TTC549 (cell line): ENCODE measurements at regions not wholly inside any gene's neighbourhood (a gene's known extent, or its start where the extent isn't known, plus 50 kb on each side); places are given as distances from the start of the nearest gene placed in this dataset.
"Not testable (repeated sequence)": the region's sequence is repeated elsewhere in the genome, so short reads cannot be mapped to it uniquely, and the experiment has no call there.

Experiments used
- FAIRE-seq: peaks from 2 replicates; lab custom pipeline; 2012; peaks lifted over from hg19 to GRCh38; lab: Jason Lieb, UNC

- no peak for FAIRE-seq
Observed at GRCh38 chr1:189597083-189597482, 880.6 kb downstream of the BRINP3 start.

- no peak for FAIRE-seq
Observed at GRCh38 chr1:189605226-189605625, 872.4 kb downstream of the BRINP3 start.

GRCh38 chr1:189606047-189606446 is 871.6 kb downstream of the BRINP3 start:
- no peak for FAIRE-seq

- FAIRE-seq, result no peak
Observed at GRCh38 chr1:189606795-189607476, 870.7 kb downstream of the BRINP3 start.

GRCh38 chr1:189607477-189608096 is 870.1 kb downstream of the BRINP3 start:
- peak; percentile 60 for FAIRE-seq

DNA sequence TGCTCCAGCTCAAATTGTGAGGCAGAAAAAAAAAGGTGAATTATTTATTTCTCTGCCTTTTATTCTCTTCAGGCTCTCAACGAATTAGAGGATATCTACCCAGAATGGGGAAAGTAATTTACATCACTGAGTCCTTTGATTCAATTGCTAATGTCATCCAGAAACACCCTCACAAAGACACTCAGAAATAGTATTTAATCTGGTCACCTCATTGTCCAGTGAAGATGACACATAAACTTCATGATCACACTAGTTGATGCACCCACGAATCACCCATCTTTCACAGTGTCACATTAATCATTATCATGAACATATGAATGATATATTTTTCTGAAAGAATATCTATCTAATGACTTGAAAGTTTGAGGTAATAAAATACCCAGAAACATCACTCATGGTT is 868.5 kb downstream of the BRINP3 start:
- no peak for FAIRE-seq

DNA sequence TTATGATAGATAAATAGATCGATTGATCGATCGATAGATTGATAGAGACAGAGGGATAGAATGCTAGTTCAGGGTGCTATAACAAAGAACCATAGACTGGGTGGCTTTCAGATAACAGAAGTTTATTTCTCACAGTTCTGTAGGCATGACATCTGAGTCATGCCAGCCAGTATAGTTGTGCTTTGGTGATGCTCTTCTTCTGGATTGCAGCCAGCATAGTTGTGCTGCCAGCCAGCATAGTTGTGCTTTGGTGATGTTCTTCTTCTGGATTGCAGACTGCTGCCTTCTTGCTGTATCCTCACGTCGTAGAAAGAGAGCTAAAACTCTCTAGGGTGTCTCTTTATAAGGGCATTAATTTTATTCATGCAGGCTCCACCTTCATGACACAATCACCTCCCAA is 860.8 kb downstream of the BRINP3 start:
- no peak for FAIRE-seq

- peak; percentile 20 for FAIRE-seq
Observed at GRCh38 chr1:189619682-189620332, 857.9 kb downstream of the BRINP3 start.

DNA sequence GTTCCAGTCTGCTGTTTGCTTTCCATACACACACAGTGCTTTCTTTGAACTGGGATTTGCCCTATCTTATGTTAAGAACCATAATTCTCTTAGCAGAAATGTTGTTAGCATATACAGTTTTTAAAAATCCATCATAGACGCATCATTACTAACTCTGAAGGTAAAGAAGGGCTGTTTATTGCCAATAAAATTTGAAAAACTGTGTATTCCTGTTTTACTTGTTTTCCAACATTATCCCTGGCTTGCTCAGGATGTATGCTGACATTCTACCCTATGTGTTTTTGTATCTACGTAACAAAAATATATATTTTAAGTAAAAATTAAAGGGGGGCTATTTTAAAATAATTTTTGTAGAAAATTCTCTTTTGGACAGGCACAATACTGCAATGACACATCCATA is 857.2 kb downstream of the BRINP3 start:
- no peak for FAIRE-seq

DNA sequence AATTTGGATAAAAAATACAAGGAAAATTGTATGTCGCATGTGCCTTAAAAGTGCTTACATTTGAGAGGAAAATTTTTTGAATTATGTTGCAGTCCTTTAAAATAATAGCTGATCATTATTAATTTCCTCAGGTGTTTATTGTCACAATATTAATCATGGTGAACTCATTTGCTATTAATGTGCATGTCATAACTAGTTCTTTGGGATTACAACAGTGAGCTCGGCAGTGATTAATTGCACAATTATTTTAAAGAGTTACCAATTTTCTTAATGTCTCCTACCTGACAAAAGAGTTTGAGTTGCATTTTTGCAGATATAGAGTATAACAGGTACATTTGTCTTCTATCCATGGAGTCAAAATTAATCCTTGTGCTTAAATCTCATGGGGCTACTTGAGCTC is 854.3 kb downstream of the BRINP3 start:
- FAIRE-seq, result no peak

DNA sequence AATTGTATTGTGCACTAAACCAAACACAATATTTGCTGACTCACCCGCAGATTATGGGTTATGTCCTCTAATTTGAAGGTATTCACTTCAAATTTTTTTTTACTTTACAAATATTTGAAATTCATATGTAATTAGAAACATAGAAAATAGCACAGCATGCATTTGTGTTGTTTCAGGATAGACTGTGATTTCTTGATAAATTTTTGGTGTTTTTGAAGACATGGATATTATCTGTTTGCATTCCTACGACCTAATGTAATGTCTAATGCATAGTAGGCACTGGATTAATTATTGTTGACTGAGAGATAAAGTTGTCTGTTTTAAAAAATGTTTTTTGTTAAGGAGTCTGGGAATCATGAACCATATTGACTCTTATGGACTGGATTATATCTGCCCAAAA is 850.2 kb downstream of the BRINP3 start:
- FAIRE-seq, result peak; percentile 15

- FAIRE-seq, result no peak
Observed at GRCh38 chr1:189628857-189629256, 848.8 kb downstream of the BRINP3 start.

- FAIRE-seq, result no peak
Observed at GRCh38 chr1:189633658-189634057, 844.0 kb downstream of the BRINP3 start.

DNA sequence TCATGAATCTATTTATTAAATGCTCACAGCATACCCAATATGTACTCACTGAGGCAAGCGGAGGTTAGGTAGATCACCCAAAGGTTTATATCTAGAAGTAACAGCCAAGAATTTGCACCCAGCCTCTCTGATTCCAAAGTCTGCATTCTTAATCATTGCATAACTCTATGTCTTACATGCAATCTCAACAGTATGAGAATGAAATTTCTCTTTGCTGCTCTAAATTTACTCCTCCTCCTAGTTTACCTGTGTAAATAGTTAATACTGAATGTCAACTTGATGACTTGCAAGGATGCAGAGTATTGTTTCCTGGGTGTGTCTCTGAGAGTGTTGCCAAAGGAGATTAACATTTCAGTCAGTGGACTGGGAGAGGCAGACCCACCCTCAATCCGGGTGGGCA is 840.6 kb downstream of the BRINP3 start:
- FAIRE-seq, result no peak

- FAIRE-seq, result not testable (repeated sequence)
Observed at GRCh38 chr1:189644156-189644555, 833.5 kb downstream of the BRINP3 start.

DNA sequence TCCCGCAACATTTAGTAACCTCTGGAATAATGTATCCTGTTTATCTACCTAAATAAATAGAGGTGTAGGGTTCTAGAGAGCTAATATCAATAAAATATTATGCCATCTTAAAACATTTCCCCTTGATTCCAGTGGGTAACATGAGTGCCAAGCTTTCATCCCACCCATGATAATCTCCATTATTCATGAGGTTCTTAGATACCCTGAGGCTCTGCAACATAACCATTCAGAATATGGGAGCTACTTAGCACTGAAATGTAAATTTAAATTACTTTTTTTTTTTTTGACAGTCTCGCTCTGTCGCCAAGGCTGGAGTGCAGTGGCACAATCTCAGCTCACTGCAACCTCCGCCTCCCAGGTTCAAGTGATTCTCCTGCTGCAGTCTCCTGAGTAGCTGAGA is 832.7 kb downstream of the BRINP3 start:
- no peak for FAIRE-seq

DNA sequence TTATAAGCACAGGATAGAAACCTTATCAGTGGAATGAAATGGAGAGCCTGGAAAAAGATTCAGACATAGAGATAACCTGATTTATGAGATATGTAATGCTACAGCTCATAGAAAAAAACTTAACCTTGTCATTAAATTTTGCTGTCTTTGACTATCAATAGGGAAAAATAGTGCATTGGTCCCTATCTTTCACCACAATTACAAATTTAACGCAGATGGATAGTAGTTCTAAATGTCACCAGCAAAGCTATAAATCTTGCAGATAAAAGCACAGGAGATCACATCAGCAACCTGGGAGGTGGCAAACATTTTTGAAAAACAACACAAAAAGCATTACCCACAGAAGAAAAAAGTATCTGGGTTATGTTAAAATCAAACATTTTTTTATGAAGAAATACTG is 831.6 kb downstream of the BRINP3 start:
- no peak for FAIRE-seq

DNA sequence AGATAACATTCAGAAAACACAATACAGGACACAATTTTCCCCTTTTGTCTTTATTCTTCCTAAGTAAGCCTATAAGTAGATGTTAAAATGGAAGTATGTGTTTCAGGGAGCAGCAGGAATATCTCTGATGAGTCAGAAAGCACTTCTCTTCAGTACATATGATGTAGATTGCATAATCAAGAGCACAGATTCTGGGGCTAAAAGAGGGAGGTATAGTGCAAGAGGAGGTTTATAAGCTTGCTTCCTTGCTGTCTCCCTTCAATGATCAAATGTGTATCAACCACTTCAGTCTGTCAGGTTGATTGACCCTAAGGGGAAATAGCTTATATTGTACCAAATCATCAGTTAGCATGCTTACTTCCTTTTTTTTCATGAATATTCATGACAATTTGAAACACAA is 822.8 kb downstream of the BRINP3 start:
- FAIRE-seq, result no peak

GRCh38 chr1:189656628-189657530 is 820.8 kb downstream of the BRINP3 start:
- FAIRE-seq, result no peak

GRCh38 chr1:189657715-189658114 is 819.9 kb downstream of the BRINP3 start:
- FAIRE-seq, result no peak

- no peak for FAIRE-seq
Observed at GRCh38 chr1:189658381-189658780, 819.3 kb downstream of the BRINP3 start.

GRCh38 chr1:189659731-189660130 is 817.9 kb downstream of the BRINP3 start:
- no peak for FAIRE-seq

GRCh38 chr1:189662190-189662589 is 815.5 kb downstream of the BRINP3 start:
- no peak for FAIRE-seq
